GM21619 (cell line): ENCODE measurements at regions not wholly inside any gene's neighbourhood (a gene's known extent, or its start where the extent isn't known, plus 50 kb on each side); places are given as distances from the start of the nearest gene placed in this dataset.

Source experiments
- ATAC-seq: cut with Tn5 transposase; IDR thresholded peaks from one replicate; pipeline ENCODE4 v1.9.1; 2021; ENCODE audit not compliant: unreplicated experiment

DNA sequence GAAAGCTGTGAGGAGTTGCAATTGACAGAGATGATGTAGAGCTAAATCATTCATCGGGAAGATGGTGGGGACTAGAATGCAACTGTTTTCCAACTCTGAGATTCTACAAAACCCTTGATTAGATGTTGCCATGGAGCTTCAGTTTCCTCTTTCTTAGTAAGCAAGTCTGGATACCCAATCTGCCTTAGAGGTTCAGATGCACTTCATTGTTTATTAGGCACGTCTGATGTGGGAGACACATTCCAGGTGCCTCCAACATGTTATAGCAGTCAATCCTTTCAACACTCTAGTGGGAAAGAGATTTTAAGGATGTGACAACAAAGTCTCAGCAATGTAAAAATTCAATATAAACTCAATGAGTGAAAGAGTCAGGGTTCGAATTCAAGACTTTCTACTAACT is 291.3 kb upstream of the PHYHIPL start:
- no peak for ATAC-seq

DNA sequence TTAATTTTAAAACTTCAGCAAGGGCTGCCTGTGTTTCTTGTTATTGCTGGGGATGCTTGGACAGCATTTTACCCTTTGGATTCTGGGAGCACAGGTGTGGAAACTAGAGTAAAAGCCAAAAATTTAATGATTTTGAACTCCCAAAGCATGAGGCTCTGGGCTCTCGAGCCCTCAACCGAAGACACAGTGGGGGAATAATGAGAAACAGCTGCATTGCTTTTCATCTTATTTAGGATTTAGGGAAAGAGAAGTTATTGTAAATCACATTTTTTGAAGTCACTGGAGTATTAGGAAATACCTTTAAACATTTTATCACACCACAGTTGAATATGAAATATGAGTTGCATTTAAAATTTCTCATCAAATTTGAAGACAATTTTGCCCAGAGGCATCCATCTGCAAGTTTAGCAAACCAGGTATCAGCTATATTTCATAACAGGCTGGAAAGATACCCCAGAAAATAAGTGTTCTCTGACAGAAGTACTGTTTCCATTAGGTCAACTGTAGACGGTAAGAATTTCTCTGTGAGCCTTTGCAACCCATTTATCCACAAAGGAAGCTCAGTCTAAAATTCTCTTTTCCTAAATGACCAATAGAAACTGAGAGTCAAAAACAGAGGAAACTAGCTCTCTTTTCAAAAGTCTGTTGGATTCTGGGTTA is 290.6 kb upstream of the PHYHIPL start:
- no peak for ATAC-seq

DNA sequence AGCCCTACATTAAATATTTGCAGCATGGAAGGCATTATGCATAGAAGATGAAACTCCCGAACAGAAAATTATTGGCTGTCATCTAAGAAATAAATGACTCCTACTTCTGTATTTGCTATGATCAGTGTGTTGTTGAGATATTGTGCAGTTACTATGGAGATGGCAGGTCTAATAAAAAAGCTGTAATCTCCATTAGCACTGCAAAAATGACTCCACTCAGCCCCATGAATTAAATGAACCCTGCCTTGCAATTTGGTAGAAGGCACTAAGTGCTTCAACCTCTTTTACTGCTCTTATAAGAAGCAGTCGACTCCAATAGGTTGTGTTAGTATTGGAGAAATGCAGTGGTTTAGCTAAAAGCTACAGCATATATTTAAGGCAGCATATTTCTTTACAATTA is 290.0 kb upstream of the PHYHIPL start:
- no peak for ATAC-seq

DNA sequence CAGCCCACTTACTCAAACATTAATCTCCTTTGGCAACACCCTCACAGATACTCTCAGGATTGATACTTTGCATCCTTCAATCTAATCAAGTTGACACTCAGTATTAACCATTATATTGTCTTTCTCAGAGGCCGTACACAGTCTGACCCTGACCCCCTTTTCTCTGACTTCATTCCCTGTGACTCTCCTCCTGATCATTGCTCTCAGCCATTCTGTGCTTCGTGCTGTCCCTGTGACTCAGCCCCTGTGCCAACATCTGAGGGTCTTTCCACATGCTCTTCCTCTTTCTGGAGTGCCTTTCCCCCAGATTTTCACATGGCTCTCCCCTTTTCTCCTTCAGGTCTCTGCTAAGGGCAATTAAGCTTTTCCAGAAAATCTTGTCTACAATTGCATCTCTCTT is 289.0 kb upstream of the PHYHIPL start:
- no peak for ATAC-seq

DNA sequence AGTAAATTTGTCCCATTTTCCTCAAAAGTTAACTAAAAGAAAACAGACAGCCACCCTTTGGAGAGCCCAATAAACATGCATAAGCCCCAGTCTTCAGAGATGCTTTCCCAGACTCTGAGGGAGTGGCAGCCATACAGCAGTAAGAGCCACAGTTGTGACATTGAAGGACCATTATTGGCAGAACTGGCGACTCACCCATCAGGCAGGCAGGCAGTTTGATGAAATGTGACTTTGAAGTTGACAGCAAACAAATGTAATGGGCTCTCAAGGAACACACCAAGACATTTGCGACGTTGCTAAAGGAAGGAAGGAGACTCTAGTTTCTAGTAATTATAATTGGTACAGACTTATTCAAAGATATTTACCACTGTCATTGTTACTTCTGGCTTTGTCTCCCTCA is 287.5 kb upstream of the PHYHIPL start:
- ATAC-seq = no peak

DNA sequence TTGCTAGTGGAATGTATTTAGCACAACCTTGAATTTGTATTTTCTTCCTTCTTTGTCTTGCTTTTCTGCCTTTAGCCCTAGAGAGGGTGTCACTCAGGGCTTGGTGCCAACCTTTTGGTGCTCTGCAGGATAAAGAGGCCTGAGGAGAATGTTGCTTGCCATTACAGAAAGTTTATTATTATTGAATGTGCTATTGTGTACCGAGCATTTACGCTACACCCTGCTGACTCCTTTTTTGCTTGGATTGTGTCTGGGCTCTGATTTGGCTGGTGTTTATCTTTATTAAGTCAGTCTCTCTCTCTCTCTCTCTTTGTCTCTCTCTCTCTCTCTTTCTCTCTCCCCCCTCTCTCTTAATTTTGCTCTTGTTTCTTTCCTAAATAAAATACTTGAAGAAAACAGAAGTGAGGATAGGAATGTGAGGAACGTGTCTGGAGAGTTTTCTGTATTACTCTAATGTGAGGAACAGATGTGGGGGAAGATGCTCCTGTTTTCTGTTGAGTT is 284.4 kb upstream of the PHYHIPL start:
- ATAC-seq = no peak

DNA sequence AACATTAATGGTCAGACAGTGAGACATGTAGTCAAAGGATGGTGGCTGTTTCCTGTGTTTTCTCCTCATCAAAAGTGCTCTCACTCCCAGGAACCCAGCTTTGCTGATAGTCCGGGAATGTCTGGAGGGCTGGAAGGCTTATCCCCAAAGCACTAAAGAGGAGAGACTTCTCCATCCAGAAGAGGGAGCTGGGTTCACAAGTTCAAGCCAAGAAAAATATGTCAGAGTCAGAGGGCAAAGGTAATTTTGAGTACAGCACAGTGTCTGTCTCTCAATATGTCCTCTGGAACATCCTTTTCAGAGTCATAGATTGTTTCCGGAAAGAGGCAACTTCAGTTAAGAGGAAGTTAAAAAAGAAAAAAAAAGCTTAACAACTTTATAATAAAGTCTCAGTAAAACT is 281.5 kb upstream of the PHYHIPL start:
- no peak for ATAC-seq

DNA sequence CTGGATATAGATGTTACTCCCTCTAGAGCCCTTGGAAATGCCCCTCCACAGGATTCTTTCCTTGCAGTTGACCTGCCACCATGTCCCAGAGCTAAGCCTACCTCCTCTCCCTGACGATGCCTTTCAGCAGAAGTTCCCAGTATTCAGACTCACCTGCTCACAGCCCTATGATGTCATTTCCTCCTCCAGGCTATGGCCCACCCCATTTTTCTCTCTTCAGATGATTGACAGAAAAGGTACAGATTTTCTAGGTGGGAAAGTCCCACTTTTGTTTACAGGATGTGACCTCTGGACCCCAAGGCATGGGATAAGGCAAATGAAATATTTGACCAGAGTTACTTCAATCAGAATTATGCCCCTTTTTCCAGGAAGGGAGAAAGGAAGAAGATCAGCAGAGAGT is 280.2 kb upstream of the PHYHIPL start:
- ATAC-seq = no peak

DNA sequence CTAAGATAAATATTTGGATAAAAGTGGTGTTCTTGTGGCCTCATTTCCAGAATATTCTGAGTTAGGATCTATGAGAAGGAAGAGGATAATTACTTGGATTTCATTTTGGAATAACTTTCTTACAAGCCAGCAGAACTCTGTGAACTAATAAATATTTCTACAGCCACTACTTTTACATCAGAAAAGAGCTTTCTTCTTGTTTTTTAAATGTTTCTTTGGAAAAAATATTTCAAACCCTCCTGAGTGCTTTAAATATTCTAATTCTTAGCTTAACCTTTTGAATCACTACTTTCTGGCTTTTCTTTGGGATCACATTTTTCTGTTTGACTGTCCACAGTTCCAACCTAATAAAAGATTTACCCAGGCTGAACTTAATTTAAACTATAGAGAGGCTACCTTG is 279.2 kb upstream of the PHYHIPL start:
- ATAC-seq = no peak

DNA sequence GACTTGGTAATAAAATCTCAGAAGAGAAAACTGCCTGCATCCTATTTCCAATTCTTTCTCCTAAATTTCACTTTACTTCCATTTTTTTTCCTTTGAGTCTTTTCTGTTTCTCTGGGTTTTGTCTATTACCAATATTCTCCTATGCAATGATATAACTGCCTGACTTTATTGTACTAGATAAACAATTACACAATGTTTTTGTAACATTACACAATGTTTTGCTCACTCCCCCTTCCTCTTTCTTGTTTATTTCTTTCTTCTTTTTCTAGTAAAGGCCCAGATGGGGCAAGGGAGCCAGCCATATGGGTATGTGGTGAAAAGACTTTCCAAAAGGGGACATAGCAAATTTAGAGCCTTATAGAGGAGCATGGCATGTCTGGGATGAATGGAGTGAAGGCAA is 278.7 kb upstream of the PHYHIPL start:
- ATAC-seq = no peak

DNA sequence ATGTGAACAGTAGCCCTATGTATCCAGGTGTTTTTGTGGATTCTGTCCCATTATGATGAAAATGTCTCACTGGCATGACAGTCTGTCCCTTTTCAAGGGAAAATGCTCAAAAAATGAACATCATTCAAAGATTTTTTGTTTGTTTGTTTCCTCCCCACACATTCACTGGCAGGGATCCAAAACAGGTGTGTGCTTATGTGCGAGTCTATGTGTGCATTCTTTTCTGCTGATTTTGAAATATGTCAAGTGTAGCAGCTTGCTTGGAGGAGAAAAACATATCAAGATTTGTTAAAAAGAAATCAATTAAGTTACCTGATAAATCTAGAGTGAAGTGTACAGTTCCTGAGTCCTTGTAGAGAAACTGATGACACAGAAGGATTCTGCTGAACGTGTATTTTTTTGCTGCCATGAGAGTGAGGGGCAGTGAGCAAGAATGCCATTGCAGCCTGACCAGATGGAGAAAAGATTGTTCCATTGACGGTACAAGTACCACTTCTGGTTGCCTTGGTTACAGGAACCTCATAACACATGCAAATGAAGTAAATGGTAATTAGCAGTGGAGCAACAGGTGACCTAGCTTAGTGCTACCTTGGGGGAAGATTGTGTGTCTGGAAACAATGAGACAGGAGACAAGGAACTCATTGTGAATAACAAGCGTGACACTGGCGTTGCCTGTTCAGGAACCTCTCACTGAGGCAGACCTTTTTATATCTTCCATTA is 277.4 kb upstream of the PHYHIPL start:
- no peak for ATAC-seq

DNA sequence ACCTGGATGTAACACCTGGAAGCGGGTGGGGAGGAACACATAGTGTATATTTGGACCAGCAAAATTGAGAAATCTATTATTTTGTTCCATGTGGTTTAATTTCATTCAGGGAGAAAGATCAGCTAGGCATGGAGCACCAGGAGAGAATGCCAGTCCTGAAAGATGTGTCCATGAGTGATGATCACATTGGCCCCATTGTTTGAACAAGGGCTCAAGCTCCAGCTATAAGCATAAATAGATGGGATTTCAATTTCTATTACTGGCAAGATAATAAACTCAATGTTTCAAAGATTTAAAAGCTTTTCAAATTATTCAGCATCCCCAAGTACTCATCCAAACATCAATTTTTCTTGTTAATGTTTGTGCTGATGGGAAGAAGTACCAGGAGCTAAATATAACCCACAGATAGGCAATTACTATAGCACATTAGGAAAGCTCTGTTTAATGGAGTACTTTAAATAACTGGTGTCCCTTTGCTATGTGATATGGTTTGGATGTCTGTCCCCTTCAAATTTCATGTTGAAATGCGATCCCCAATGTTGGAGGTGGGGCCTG is 275.3 kb upstream of the PHYHIPL start:
- ATAC-seq = no peak

DNA sequence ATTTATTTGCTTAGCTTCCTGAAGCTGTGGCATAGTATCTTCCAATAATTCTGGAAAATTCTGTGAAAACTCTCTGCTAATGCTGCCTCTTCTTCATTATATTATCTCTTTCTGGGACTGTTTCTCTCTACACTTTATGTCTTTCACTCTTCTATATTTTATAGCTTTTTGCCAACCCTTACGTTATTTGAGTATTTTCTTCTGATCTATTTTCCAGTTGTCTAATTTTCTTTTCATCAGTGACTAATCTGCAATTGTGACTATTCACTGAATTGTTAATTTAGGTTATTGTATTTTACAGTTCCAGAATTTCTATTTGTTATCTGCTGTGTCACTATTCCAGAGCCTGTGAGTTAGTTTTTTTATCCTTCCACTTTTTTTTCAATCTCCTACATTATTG is 273.4 kb upstream of the PHYHIPL start:
- no peak for ATAC-seq

DNA sequence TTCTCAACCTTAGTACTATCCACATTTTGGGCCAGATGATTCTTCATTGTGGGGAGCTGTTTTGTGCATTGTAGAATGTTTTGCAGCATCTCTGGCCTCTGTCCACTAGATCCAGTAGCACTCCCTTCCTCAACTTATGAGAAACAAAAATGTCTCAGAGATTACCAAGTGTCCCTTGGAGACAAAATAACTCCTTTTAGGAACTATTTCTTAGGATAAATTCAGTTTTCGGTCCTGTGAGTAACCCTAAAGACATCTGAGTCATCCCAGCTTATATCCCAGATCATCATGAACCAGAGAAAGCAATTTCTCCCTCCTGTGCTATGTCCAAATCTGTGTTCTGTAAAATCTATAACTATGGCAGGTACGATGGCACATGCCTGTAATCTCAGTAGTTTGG is 266.6 kb upstream of the PHYHIPL start:
- ATAC-seq = no peak

DNA sequence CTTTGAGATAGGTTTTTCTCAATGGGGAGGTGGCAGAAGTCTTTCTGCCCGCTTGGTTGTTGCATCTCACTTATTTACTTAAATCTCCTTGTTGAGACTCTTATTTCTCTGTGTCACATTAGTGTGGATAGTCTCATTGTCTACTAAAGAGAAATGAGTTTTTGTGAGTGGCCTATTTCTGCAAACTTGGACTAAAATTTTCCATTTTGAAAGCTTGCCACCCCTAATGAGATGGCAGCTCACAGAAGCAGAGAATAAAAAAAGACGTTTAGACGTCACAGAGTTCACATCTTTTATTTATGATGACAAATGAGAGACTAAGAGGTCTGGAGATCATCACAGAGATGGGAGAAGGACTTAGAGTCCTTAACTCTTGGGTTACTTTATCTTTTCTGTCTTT is 262.7 kb upstream of the PHYHIPL start:
- no peak for ATAC-seq

DNA sequence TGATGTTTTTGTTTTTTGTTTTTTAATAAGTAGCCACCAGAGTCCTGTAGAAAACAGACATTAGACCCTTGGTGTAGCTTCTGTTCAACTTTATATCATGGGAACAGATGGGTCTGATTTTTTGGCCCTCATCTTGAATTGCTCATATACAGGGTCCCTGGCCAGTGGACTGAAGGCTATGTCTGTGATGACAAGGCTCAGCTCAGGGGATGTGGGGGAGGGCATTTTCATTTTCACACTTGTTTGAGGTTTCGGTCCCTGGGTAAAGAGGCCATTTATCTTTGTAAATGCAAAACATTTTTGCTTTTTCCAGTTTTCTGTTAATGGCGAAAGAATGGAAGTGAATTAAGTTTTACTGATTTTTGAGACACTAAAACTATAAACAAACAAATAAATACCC is 257.6 kb upstream of the PHYHIPL start:
- ATAC-seq = no peak

DNA sequence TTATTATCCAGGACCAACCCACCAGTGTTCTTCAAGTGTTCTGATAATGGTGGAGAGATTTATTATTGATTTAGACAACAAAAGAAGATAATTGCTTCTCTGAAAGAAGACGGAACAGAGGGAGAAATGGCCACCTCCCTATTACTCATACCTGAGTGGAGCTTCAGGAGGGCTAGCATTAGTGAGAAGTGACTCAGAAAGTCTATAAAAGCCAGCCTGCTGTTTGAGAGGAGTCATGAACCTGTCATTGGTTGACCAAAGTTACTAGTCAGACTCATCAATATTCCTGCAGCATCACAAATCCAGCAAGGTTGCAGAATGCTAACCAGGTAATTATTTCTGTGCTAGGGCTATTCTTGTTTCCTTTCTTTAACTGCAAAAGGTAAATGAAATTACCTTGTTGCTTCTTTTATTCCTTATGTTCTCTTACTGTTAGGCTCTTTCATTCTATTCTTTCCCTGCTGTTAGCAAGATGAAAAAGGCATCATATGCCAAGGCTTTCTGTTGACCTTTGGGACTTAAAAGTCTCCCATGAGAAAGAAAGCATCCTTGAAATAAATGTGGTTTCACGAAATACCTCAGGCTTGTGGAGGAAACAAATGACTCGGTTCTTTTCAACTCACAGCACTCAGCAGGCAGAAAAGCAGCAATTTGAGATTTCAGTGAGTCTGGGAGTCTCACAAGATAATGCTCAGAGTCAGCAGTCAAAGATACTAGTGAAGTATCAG is 256.4 kb upstream of the PHYHIPL start:
- no peak for ATAC-seq

DNA sequence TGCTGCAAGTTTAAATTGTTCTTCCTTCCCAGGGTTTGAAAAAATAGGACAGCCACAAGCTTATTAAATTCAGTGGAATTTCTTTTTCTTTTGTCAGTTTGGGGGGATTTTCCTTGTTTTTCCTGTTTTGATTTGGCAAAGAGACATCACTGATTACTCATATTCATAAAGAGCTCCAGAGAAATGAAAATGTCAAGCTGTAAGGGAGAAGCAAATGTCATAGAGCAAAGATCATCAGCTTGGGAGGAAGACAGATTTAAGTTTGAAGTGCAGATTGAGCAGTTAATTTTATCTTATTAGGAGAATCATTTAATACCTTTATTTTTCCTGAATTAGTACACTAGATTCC is 255.8 kb upstream of the PHYHIPL start:
- ATAC-seq = no peak

DNA sequence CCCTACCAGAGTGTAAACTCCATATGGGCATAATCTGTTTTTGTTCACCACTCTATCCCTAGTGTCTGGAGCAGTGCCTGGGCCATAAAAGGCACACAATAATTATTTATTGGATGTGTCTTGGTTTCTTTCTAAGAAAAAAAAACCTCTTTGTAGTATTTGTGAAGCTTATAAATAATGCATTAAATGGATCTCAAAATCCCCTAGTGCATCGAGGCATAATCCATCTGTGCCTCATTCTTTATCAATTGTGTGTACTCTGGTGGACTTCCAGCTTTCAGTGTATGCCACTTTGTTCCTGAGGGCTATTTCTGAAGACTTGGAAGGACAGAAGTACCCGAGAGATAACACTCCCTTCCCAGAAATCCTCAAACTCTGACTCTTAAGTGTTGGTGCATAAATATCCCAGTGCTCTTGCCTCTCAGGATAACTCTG is 255.0 kb upstream of the PHYHIPL start:
- ATAC-seq = no peak

DNA sequence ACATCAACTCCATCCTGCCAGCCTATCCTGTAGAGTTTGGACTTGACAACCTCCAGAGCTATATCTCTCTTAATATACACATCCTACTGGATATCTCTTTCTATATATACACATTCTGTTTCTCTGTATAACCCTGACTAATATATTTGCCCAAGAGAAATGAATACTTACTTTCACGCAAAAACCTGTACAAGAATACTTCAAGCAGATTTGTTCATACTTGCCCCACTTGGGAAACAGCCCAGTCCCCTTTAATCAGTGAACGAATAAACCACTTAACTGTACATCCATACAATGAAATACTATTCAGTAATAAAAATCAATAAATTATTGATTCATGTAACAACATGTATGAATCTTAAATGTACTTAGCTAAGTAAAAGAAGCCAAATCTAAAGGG is 251.1 kb upstream of the PHYHIPL start:
- ATAC-seq = no peak

DNA sequence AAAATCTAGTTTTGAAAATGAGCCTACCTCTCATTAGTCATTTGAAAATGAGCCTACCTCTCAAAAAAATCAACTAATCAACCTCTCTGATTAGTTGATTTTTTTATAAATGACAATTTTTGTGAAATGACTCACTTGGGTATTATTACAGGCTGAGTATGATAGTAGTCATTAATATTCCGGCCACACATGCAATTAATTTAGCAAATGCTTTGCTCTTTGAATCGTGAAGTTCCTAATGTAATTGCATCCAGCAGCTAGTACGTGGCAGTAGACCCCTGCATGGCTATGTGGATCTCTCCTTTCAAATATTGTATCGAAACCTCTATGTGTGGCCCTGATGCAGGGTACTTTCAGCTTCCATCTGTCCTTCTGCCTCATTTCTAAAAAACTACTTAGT is 245.9 kb upstream of the PHYHIPL start:
- no peak for ATAC-seq

DNA sequence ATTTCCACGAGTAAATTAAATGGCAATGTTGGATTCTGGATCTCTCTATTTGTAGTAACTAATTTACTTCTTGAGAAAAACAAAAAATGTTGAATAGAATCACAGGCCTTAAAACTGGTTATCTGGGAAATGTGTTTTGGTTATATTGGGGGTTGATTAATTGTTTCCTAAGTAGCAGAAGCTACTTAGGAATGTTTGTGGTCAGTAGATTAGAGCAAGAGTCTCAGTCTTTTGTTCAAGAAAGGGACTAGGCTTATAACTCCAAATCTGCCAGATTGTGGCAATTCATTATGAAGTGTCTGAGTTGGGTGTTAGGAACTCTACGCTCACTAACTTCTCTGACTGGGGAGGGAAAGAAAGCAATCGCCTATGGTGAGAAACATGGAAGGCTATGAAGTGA is 244.3 kb upstream of the PHYHIPL start:
- no peak for ATAC-seq
